HG02885 (cell line): ENCODE measurements at regions not wholly inside any gene's neighbourhood (a gene's known extent, or its start where the extent isn't known, plus 50 kb on each side); places are given as distances from the start of the nearest gene placed in this dataset.
"Not testable (repeated sequence)": the region's sequence is repeated elsewhere in the genome, so short reads cannot be mapped to it uniquely, and the experiment has no call there.

ENCODE experiments used
- ATAC-seq: cut with Tn5 transposase; IDR thresholded peaks from one replicate; pipeline ENCODE4 v1.9.1; 2021; ENCODE audit warnings: mild to moderate bottlenecking; ENCODE audit not compliant: unreplicated experiment, poor library complexity

DNA sequence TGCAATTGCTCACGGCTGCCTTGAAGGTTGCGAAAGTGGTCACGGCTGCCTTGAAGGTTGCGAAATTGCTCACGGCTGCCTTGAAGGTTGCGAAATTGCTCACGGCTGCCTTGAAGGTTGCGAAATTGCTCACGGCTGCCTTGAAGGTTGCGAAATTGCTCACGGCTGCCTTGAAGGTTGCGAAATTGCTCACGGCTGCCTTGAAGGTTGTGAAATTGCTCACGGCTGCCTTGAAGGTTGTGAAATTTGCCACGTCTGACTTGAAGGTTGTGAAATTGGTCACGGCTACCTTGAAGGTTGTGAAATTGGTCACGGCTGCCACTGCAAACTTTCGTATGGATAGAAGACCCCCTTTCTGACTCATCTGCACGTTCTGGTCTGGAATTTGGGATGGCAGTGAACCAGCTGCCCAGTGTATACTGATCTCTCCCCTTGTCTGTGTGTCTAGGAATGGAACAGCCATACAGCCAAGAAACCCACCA lies 150.1 kb downstream of the ASMT start:
- peak; percentile 45 for ATAC-seq

DNA sequence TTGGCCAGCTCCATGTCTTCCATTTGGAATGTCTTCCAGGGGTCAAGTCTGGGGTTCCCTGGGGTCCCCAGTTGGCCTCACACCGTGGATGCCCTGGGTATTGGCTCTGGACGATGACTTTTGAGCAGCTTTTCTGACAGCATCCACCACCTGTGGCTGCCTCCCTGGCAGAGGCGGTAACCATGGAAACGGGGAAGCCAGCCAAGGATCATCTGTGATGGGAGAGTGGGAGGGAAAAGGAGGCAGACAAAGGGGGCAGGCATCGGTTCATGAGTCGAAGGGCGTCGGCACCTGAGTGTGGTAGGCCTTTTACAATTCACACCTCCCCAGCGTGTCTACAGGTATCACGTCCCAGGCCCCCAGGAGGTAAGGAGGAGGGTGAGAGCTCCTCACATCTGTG lies 152.2 kb downstream of the ASMT start:
- no peak for ATAC-seq

- ATAC-seq, result no peak
These were observed 164.0 kb downstream of the ASMT start for GRCh38 chrX:1778817-1779216.

DNA sequence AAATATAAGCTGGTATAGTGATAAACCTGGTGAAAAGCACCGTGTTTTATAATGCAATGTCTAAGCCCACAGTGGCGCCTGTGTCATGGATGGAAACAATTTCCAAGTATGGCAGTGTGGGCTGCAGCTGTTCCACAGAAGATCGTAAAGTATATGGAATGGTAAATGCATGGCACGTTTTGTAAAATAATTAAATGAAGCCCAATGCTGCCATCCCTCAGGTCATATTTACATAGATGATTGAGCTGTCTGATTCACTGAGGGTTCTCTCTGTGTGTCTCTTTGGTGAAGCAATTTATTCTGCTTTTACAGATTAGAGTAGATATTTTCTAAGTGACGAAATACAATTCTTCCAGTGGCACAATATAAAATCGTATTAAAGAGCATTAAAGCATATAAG lies 164.8 kb downstream of the ASMT start:
- no peak for ATAC-seq

GRCh38 chrX:1781766-1782165 lies 166.9 kb downstream of the ASMT start:
- ATAC-seq, result no peak

- no peak for ATAC-seq
These were observed 169.9 kb downstream of the ASMT start for GRCh38 chrX:1784773-1785172.

GRCh38 chrX:1788300-1788911 lies 173.5 kb downstream of the ASMT start:
- ATAC-seq, result no peak

GRCh38 chrX:1792636-1793035 lies 177.8 kb downstream of the ASMT start:
- no peak for ATAC-seq

DNA sequence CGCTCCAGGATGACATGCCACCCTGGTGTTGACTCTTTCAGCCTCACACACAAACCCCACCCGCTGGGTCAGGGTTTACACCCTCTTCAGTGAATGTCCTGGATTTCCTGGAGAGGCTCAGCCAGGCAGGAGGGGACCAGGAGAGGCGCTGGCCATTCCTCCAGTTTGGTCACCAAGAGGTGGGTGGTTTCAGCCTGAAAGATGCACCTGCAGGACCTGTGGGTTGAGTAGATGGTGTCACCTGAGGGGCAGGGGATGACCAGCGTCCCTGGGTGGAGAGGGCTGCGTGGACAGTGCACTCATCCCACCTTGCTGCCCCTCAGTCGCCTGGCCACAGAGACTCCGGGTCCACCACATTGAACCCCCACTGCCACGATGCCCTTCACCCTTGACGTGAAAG lies 179.7 kb downstream of the ASMT start:
- ATAC-seq, result no peak

DNA sequence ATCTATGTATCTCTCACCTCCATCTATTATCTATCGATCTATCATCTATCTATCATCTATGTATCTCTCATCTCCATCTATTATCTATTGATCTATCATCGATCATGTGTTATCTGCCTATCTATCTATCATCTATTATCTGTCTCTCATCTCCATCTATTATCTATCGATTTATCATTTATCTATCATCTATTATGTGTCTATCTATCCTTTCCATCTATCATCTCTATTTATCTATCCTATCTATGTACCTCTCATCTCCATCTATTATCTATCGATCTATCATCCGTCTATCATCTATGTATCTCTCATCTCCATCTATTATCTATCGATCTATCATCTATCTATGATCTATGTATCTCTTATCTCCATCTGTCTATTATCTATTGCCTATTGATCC lies 188.1 kb downstream of the ASMT start:
- ATAC-seq, result no peak

DNA sequence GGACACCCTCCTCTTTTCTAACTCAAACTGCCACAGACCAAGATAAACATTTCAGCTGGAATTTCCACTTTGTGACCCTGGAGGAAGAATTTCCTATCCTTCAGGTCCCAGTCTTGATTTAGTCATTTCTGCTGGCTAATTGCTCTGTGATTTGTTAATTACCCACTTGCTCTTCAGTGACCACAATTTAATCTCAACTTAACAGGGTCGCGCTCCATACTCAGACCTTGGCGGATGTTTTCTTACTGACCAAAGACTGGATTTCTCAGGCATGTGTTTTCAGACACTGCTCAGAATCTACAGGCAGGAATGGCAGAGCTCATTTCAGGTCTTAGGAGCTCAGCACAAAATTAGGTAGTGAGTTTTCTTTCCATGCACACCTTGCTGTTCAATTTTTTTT lies 188.9 kb downstream of the ASMT start:
- ATAC-seq, result no peak

GRCh38 chrX:1807301-1807731 lies 192.5 kb downstream of the ASMT start:
- no peak for ATAC-seq

GRCh38 chrX:1809581-1809980 lies 194.7 kb downstream of the ASMT start:
- ATAC-seq, result no peak

DNA sequence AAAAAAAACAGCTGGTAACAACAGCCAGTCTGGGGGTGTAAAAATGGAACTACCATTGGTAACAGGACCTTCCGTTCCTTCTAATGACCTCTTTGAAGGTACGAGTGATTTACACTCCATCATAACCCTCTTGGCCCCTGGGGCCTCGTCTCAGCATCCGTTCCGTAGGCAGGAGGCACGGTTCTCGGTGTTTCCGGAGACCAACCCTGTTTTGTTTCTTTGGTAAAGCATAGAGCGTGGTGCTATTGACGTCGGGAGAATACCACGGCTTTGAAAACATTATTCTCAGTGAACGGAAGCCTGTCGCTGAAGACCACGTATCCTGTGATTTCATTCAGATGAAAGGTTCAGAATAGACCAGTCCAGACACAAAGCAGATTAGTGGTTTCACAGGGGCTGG lies 198.9 kb downstream of the ASMT start:
- no peak for ATAC-seq

DNA sequence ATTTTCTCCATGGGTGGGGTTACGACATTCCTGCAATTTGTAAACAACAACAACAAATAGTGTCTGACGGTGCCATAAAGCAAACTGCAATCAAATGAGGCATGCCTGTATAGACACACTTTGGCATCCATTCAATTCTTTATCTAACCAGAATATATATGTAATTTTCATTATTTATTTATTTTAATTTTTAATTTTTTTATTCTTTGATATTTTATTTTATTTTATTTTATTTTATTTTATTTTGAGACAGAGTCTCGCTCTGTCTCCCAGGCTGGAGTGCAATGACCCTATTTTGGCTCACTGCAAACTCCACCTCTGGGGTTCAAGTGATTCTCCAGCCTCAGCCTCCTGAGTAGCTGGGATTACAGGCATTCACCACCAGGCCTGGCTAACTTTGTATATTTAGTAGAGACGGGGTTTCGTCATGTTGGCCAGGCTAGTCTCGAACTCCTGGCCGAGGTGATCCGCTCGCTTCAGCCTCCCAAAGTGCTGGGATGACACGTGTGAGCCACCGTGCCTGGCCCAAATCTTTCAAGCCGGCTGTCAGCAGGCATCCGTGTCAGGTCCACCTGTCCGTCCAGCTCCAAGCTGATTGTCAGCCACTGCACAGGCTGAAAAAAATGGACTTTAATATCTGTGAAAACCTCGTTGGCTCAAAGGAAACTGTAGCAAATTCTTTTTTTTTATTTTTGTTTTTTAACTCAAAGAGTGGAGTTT lies 200.8 kb downstream of the ASMT start:
- ATAC-seq, result no peak

GRCh38 chrX:1816387-1816982 lies 201.6 kb downstream of the ASMT start:
- ATAC-seq, result not testable (repeated sequence)

- ATAC-seq, result no peak
These were observed 207.0 kb downstream of the ASMT start for GRCh38 chrX:1821846-1822245.

DNA sequence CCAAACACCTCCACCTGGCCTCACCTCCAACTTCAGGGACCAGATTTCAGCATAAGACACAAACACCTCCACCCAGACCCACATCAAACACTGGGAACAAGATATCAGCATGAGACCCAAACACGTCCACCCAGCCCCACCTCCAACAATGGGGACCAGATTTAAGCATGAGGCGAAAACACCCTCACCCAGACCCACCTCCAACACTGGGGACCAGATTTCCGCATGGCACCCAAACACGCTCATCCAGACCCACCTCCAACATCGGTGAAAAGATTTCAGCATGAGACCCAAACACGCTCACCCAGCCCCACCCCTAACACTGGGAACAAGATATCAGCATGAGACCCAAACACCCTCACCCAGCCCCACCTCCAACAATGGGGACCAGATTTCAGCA lies 210.0 kb downstream of the ASMT start:
- ATAC-seq, result no peak

GRCh38 chrX:1833656-1834360 lies 218.9 kb downstream of the ASMT start:
- no peak for ATAC-seq

DNA sequence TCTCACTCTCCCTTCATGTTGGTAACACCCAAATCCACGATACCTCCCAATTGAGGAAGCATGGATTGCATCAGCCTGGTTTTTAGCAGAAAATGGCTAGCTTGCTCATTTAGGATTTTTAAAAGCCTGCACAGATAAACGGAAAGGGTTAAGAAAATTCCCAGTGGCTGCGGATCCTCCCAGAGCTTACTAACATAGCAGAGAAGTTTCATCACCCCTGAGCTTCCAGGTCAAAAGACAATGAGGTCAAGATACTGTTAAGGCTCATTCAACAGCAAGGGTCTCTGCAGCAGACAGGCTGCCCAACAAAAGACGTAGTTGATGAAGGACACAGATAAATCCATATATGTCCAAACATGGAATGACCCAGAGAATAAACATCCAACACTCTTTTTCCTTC lies 220.2 kb downstream of the ASMT start:
- no peak for ATAC-seq

GRCh38 chrX:1836683-1837082 lies 221.8 kb downstream of the ASMT start:
- no peak for ATAC-seq
